GM18870 (cell line): ENCODE measurements at regions not wholly inside any gene's neighbourhood (a gene's known extent, or its start where the extent isn't known, plus 50 kb on each side); places are given as distances from the start of the nearest gene placed in this dataset.
"Not testable (repeated sequence)": the region's sequence is repeated elsewhere in the genome, so short reads cannot be mapped to it uniquely, and the experiment has no call there.

Experiments used
- ATAC-seq: cut with Tn5 transposase; IDR thresholded peaks from one replicate; pipeline ENCODE4 v1.9.1; 2021; ENCODE audit warnings: moderate library complexity; ENCODE audit not compliant: unreplicated experiment

- ATAC-seq = no peak
Observed at GRCh38 chr5:127133071-127133470, 59.8 kb upstream of the C5orf63 start.

DNA sequence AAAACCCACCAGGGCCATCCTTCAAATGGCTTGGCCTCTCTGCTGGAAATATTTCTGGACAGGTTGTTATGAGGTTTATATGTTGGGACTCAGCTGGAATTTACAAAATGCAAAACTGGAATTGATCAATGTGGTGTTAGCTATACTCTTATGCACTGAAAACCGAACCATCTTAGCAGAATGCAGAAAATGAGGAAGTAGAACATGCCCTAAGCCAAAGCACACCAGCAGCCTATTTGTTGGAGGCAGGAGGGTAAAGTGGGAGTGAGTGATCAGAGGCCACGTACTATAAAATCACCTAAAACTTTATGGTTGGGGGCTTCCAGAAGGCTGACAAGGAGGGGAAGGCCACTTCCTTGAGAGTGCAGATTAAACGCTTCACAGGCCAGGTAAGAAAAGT is 63.6 kb upstream of the C5orf63 start:
- ATAC-seq = no peak

DNA sequence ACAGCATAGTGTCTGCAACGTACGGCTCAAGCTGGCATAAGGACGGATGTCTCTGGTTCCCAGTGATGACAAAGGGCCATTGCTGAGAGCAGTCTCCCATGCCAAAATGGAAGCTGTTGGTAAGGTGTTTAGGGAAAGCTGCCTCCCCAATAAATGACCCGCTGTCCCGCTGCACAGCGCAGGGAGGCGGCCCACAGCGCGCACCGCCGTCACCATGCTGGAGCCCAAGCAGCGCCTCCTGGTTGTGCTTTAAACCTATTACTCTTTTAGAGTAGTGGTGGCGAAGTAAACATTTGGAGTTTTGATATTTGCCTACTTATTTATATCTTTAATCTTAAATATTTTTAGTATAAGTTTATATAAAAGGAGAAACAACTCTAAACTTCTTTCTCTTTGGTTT is 70.4 kb upstream of the C5orf63 start:
- no peak for ATAC-seq

DNA sequence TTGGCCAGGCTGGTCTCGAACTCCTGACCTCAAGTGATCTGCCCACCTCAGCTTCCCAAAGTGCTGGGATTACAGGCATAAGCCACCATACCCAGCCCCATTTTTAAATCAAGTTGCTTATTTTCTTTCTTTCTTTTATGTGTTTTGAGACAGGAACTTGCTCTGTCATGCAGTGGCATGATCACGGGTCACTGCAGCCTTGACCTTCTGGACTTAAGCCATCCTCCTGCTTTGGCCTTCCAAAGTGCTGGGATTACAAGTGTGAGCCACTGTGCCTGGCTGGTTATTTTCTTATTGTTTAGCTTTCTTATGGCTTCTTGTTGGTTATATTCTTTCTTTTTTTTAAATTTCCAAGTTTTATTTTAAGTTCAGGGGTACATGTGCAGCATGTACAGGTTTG is 79.7 kb upstream of the C5orf63 start:
- no peak for ATAC-seq

GRCh38 chr5:127153521-127153920 is 80.2 kb upstream of the C5orf63 start:
- ATAC-seq = no peak

DNA sequence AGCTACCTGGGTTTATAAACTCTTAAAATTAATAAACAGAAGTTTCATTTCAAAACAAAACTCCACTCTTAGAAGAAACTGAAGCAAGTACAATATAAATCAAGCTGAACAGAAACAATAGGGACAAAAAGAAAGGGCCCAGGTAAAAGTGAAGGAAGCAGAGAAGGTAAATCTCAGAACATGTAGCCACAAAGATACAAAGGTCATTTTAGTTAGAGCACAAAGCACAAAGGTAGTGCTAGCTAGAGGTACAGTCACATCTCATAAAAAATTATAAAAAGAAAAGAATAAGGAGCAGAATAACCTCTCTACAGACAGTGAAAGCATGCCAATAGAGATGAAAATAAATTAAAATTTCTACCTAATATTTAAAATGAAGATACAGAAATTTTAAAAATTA is 90.4 kb upstream of the C5orf63 start:
- no peak for ATAC-seq

DNA sequence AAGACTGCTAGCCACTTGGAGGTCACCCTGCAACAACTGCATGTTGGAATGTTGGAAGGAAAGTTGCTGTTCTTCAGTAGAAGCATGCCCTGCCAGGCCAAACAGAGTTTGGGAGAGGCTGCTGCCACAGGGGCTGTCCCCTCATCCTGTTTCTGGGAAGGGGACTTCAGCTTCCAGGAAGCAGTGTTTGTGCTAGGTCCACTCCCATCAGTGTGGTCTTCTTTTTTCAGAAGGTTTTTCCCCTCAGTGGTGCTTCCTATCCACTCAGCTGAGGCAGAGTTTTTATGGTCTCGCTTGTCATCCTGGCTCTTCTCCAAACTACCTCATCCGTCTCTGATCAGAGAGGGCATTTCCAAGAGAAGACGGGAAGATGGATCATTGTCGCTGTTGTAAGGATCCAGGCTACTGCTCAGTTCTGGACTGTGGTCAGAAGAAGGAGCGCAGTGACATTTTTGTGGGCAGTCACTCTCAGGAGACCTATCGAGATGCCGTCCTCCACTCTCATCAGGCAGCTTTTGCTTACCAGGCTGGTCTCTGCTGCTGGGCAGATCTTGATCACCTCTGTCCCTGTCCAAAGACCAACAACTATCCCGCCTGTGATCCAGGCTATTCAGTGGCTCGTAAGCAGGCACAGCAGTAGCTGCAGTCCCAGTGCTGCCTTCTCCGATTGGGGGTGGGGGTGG is 97.8 kb upstream of the C5orf63 start:
- ATAC-seq = no peak

DNA sequence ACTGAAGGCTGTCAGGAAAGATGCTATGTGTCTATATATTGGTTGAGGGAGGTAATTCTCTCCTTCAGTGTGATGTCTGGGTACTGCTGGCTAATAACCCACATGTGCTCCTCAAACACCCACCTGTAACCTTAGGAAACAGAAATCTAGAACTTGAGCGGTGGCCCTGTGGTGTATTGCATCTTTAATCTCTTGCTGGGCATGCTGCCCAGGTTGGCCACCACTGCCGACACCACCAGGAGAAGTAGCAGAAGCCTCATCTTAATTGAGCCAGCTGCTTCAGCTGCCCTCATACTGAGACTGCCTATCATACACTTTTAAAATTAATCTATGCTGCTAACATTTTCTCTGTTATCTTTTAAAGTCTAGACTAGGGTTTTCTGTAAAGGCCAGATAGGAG is 103.5 kb upstream of the C5orf63 start:
- no peak for ATAC-seq

DNA sequence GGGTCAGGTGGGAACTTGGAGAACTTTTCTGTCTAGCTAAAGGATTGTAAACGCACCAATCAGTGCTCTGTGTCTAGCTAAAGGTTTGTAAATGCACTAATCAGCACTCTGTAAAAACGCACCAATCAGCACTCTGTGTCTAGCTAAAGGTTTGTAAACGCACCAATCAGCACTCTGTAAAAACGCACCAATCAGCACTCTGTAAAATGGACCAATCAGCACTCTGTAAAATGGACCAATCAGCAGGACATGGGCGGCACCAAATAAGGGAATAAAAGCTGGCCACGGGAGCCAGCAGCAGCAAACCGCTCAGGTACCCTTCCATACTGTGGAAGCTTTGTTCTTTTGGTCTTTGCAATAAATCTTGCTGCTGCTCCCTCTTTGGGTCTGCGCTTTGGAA is 108.0 kb upstream of the MEGF10 start:
- ATAC-seq = not testable (repeated sequence)

- ATAC-seq = no peak
Observed at GRCh38 chr5:127183332-127183731, 107.3 kb upstream of the MEGF10 start.

DNA sequence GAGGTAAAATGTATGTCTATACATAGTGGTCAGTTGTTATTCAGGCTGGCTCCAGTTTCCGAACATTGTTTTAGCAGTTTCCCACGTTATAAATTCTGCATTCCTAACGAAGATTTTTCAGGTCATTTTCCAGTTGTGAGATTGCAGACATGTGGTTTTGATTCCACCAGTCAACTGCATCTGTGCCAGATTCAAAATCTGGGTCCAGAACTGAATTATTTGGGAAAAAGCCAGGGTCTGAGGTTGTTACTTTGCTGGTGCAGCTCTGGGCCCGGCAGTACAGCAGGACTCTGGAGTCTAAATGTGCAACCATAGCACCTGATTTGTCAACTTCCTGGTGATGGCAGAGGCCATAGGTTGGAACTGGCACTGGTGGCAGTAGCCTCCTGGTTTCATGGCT is 105.7 kb upstream of the MEGF10 start:
- no peak for ATAC-seq

DNA sequence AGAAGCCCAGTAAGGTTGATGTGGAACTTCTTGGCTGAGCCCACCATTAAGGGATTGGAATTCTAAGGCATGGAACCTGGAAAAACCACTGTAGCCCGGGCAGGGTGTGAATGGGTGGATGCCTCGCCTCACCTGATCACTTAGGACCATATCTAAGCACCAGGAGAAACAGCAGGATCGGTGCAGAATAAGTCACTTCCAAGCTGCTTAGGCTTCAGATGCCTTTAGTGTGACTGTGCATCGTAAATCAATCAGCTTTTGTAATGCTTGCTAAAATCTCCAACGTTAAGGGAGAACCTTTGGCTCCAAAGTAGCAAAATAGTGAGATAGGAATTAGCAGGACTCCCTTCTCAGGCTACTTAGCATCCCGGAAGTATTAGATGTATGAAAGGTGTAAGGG is 103.9 kb upstream of the MEGF10 start:
- no peak for ATAC-seq

DNA sequence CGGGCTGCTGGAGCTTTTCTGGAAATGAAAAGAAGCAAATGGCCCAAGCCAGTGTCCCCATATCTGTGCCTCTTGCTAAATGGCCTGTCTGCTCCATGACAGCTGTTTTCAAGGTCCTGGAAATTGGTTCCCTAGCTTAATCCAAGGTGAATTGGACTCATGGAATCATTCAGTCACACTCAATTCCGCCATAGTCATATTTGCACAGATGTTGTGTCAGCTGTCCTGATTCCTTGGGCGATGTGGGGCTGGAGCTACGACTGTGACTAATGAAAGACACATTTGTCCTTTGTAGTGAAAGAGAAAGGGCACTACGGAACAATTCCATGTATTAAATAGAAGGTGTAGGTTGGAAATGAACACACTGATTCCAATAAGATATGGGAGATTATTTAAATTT is 102.9 kb upstream of the MEGF10 start:
- no peak for ATAC-seq

- ATAC-seq = no peak
Observed at GRCh38 chr5:127192150-127192549, 98.4 kb upstream of the MEGF10 start.

DNA sequence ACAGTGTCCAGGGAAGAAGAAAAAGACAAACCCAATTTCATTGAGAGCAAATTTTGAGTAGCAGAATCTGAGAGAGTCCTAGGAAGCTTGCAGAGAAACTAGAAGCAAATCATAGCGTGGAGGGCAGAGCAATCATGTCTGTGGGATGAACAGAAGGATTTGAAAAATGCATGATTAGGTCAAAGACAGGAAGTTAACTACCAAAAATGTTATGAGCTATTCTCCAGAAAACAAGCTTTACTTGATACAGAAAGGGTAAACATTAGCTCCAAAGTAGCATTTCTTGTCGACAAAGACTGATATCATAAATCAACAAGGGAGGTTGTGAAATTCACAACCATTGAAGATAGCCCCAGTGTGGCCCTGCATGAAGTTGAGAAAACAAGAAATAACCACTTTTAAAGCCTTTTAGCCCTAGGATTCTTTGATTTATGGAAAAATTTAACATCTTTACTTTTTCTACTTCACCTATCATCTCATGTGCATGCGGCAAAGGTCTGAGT is 97.7 kb upstream of the MEGF10 start:
- no peak for ATAC-seq

GRCh38 chr5:127196042-127196441 is 94.6 kb upstream of the MEGF10 start:
- ATAC-seq = no peak

DNA sequence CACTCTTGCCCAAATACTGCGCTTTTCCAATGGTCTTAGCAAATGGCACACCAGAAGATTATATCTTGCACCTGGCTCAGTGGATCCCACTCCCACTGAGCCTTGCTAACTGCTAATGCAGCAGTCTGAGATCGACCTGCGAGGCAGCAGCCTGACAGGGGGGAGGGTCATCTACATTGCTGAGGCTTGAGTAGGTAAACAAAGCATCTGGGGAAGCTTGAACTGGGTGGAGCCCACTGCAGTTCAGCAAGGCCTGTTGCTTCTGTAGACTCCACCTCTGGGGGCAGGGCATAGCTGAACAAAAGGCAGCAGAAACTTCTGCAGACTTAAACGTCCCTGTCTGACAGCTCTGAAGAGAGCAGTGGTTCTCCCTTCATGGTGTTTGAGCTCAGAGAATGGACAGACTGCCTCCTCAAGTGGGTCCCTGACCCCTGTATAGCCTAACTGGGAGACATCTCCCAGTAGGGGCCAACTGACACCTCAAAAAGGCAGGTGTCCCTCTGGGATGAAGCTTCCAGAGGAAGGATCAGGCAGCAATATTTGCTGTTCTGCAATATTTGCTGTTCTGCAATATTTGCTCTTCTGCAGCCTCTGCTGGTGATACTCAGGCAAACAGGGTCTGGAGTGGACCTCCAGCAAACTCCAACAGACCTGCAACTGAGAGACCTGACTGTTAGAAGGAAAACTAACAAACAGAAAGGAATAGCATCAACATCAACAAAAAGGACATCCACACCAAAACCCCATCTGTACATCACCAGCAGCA is 93.0 kb upstream of the MEGF10 start:
- ATAC-seq = not testable (repeated sequence)

DNA sequence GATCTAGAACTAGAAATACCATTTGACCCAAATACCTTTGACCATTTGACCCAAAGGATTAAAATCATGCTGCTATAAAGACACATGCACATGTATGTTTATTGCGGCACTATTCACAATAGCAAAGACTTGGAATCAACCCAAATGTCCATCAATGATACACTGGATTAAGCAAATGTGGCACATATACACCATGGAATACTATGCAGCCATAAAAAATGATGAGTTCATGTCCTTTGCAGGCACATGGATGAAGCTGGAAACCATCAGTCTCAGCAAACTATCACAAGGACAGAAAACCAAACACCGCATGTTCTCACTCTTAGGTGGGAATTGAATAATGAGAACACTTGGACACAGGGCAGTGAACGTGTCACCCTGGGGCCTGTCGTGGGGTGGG is 87.9 kb upstream of the MEGF10 start:
- not testable (repeated sequence) for ATAC-seq

- ATAC-seq = no peak
Observed at GRCh38 chr5:127203818-127204217, 86.8 kb upstream of the MEGF10 start.

GRCh38 chr5:127205147-127205546 is 85.4 kb upstream of the MEGF10 start:
- ATAC-seq = no peak

- ATAC-seq = no peak
Observed at GRCh38 chr5:127206320-127207113, 84.1 kb upstream of the MEGF10 start.

GRCh38 chr5:127210042-127210441 is 80.6 kb upstream of the MEGF10 start:
- ATAC-seq = no peak
